ENCODE measurements at regions not wholly inside any gene's neighbourhood (a gene's known extent, or its start where the extent isn't known, plus 50 kb on each side); places are given as distances from the start of the nearest gene placed in this dataset.

- no peak overlapping the region for H2AFZ ChIP-seq (ENCODE audit: low read depth, low read length)
- no peak for TF ChIP-seq EZH2phosphoT487 (IDR thresholded peaks at IDR 0.05; ENCODE audit: low read depth)
- TF ChIP-seq CTCF (IDR thresholded peaks at IDR 0.05; ENCODE audit: low read depth, low read length), result no peak
- no peaks in the 10 kb centered on the region for H3K36me3 ChIP-seq (replicated peaks; ENCODE audit: low read depth, low read length)
- no peaks in the 10 kb centered on the region for H3K27me3 ChIP-seq (ENCODE audit: low read depth, low read length)
- no peak overlapping the region for H3K27ac ChIP-seq (ENCODE audit: low read length)
- H3K4me2 ChIP-seq (ENCODE audit: low read length), result no peak overlapping the region
- H4K20me1 ChIP-seq (ENCODE audit: insufficient read depth, low read length), result no peaks in the 10 kb centered on the region
- H3K9ac ChIP-seq (ENCODE audit: low read length), result no peak overlapping the region
- no peaks in the 10 kb centered on the region for H3K9me3 ChIP-seq (ENCODE audit: insufficient read depth, low read length)
- H3K4me3 ChIP-seq (ENCODE audit: low read length), result no peak overlapping the region
- H3K4me1 ChIP-seq (ENCODE audit: low read length), result no peaks in the 10 kb centered on the region
- no peaks in the 10 kb centered on the region for H3K79me2 ChIP-seq (ENCODE audit: low read length)
These were observed 106.5 kb upstream of the BMPER start for GRCh38 chr7:33798686-33799325.

DNA sequence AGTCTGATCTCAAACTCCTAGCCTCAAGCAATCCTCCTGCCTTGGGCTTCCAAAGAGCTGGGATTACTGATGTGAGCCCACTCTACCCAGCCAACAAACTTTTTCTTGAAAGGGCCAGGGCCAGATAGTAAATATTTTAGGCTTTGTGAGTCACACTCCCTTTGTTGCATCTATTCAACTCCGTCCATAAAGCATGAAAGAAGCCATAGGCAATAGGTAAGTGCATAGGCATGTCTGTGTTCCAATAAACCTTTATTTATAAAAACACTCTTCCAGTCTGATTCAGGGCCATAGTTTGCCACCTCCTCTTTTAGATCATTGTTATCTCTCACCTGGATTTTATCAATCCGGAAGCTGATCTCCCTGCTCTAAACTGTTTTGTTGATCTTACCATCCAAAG, 105.6 kb upstream of the BMPER start:
- H3K9ac ChIP-seq (ENCODE audit: low read length), result no peak overlapping the region
- H3K27ac ChIP-seq (ENCODE audit: low read length), result no peak overlapping the region
- no peaks in the 10 kb centered on the region for H3K4me1 ChIP-seq (ENCODE audit: low read length)
- no peak for TF ChIP-seq CTCF (IDR thresholded peaks at IDR 0.05; ENCODE audit: low read depth, low read length)
- no peak for TF ChIP-seq EZH2phosphoT487 (IDR thresholded peaks at IDR 0.05; ENCODE audit: low read depth)
- no peak overlapping the region for H3K4me3 ChIP-seq (ENCODE audit: low read length)
- no peaks in the 10 kb centered on the region for H3K79me2 ChIP-seq (ENCODE audit: low read length)
- no peaks in the 10 kb centered on the region for H3K27me3 ChIP-seq (ENCODE audit: low read depth, low read length)
- no peak overlapping the region for H2AFZ ChIP-seq (ENCODE audit: low read depth, low read length)
- no peaks in the 10 kb centered on the region for H3K36me3 ChIP-seq (replicated peaks; ENCODE audit: low read depth, low read length)
- H4K20me1 ChIP-seq (ENCODE audit: insufficient read depth, low read length), result no peaks in the 10 kb centered on the region
- H3K9me3 ChIP-seq (ENCODE audit: insufficient read depth, low read length), result no peaks in the 10 kb centered on the region
- H3K4me2 ChIP-seq (ENCODE audit: low read length), result no peak overlapping the region

- Histone ChIP-seq H3K4me3 (ENCODE audit: low read length) (no peak overlapping the region), H3K79me2 (ENCODE audit: low read length) (no peaks in the 10 kb centered on the region), H3K9ac (ENCODE audit: low read length) (no peak overlapping the region), H2AFZ (ENCODE audit: low read depth, low read length) (no peak overlapping the region), H3K27ac (ENCODE audit: low read length) (no peak overlapping the region), H3K27me3 (ENCODE audit: low read depth, low read length) (no peaks in the 10 kb centered on the region), H4K20me1 (ENCODE audit: insufficient read depth, low read length) (no peaks in the 10 kb centered on the region), H3K36me3 (replicated peaks; ENCODE audit: low read depth, low read length) (no peaks in the 10 kb centered on the region), H3K9me3 (ENCODE audit: insufficient read depth, low read length) (no peaks in the 10 kb centered on the region), H3K4me2 (ENCODE audit: low read length) (no peak overlapping the region), H3K4me1 (ENCODE audit: low read length) (no peaks in the 10 kb centered on the region)
- TF ChIP-seq CTCF (IDR thresholded peaks at IDR 0.05; ENCODE audit: low read depth, low read length), result no peak
- TF ChIP-seq EZH2phosphoT487 (IDR thresholded peaks at IDR 0.05; ENCODE audit: low read depth), result no peak
These were observed 102.7 kb upstream of the BMPER start for GRCh38 chr7:33802600-33802999.

GRCh38 chr7:33804140-33804660, 101.1 kb upstream of the BMPER start:
- Histone ChIP-seq H3K4me3 (ENCODE audit: low read length) (no peak overlapping the region), H3K27me3 (ENCODE audit: low read depth, low read length) (no peaks in the 10 kb centered on the region), H4K20me1 (ENCODE audit: insufficient read depth, low read length) (no peaks in the 10 kb centered on the region), H3K4me1 (ENCODE audit: low read length) (no peaks in the 10 kb centered on the region; the same call in 1 of the 2 replicates), H3K9me3 (ENCODE audit: insufficient read depth, low read length) (no peaks in the 10 kb centered on the region), H2AFZ (ENCODE audit: low read depth, low read length) (no peak overlapping the region), H3K9ac (ENCODE audit: low read length) (no peak overlapping the region), H3K27ac (ENCODE audit: low read length) (no peak overlapping the region), H3K36me3 (replicated peaks; ENCODE audit: low read depth, low read length) (no peaks in the 10 kb centered on the region), H3K4me2 (ENCODE audit: low read length) (no peak overlapping the region), H3K79me2 (ENCODE audit: low read length) (no peaks in the 10 kb centered on the region)
- TF ChIP-seq EZH2phosphoT487 (IDR thresholded peaks at IDR 0.05; ENCODE audit: low read depth) (no peak), CTCF (IDR thresholded peaks at IDR 0.05; ENCODE audit: low read depth, low read length) (no peak)

Data from OCI-LY3 (cell line).